Psoas muscle (tissue), 7 donors: ENCODE measurements at regions not wholly inside any gene's neighbourhood (a gene's known extent, or its start where the extent isn't known, plus 50 kb on each side); places are given as distances from the start of the nearest gene placed in this dataset.

Experiments used
- ATAC-seq, 4 donors: fragments of 200-7000 bp; cut with Tn5 transposase; one replicate each; pipeline ENCODE4 v1.9.1; 2020; ENCODE audit warnings: moderate library complexity in 3 of 4, mild to moderate bottlenecking in 2 of 4
- DNase-seq, 2 donors: peaks; one replicate each; pipeline ENCODE4 v3.0.0-alpha.2; 2020
- H3K27ac ChIP-seq: fragments of 200-600 bp; one replicate; pipeline ENCODE4 v1.8.0; 2022
- H3K27me3 ChIP-seq, 3 donors: fragments of 200-600 bp in 1 of 3; one replicate each; pipeline versions ENCODE4 v1.6.1 to v1.8.0; 2013 to 2022; ENCODE audit warnings: low read length in 2 of 3, mild to moderate bottlenecking in 2 of 3, moderate library complexity in 1 of 3; ENCODE audit not compliant: insufficient read depth in 3 of 3
- H3K36me3 ChIP-seq, 2 donors: fragments of 200-600 bp in 1 of 2; one replicate each; pipeline versions ENCODE4 v1.6.1 to v1.8.0; 2013 to 2022; ENCODE audit warnings: low read depth in 1 of 2, mild to moderate bottlenecking in 1 of 2, moderate library complexity in 1 of 2; ENCODE audit not compliant: insufficient read depth in 1 of 2
- H3K4me1 ChIP-seq: fragments of 200-600 bp; one replicate; pipeline ENCODE4 v1.8.0; 2022
- H3K4me3 ChIP-seq: fragments of 200-600 bp; one replicate; pipeline ENCODE4 v1.8.0; 2022; ENCODE audit warnings: mild to moderate bottlenecking
- H3K9me3 ChIP-seq: fragments of 200-600 bp; one replicate; pipeline ENCODE4 v1.8.0; 2022
- CTCF ChIP-seq: fragments of 200-600 bp; IDR thresholded peaks from one replicate; pipeline ENCODE4 v1.8.0; 2022; ENCODE audit warnings: antibody characterized with exemption
- WGBS, 3 donors: extraction: QIAGEN DNeasy Blood & Tissue Kit; methylation state at CpG; one replicate each; pipeline versions ENCODE4 v1.1.6 to v1.1.7; 2013; 5-methylcytosine and 5-hydroxymethylcytosine counted together
- intact Hi-C, 2 donors: fragments of 100-400 bp; cut with DNase I; formaldehyde crosslinking; loops; one replicate each; pipeline versions ENCODE4 v1.11.0 to v1.14.2; 2022
- donor health status: healthy with polysubstance abuse.
- donor health status: DM: no; HTN: no; CAD: no; lungs with moderate emphysema.
- donor health status: Bipolar disorder and iron deficiency.
- donor health status: healthy.
- donor health status: DM: yes; HTN: yes; CAD: no.
- donor health status: DM: no; HTN: no; CAD: no.
- donor health status: DM: yes; HTN: yes; CAD: no.

- no peaks in the 10 kb centered on the region for H3K9me3 ChIP-seq
- 58 to 62% (median 61%) methylated on average over 7 to 10 of the region's 10 CpGs for WGBS, 3 donors
- no peaks in the 10 kb centered on the region for H3K36me3 ChIP-seq
- no peak for TF ChIP-seq CTCF
- DNase-seq (no peak), ATAC-seq (no peak)
- peaks cover 0 to 2% (median 0%) of the 10 kb centered on the region in 3 donors for H3K27me3 ChIP-seq
- no peak overlapping the region for H3K4me3 ChIP-seq
- intact Hi-C loops: no loop called here
- no peaks in the 10 kb centered on the region for H3K4me1 ChIP-seq
- no peak overlapping the region for H3K27ac ChIP-seq
Measured at GRCh38 chr2:16330571-16330970, 335.1 kb downstream of the CYRIA start.

- Histone ChIP-seq H3K4me3 (no peak overlapping the region), H3K27ac (no peak overlapping the region), H3K36me3 (no peaks in the 10 kb centered on the region), H3K4me1 (no peaks in the 10 kb centered on the region), H3K27me3 (peaks cover 0 to 2% (median 0%) of the 10 kb centered on the region in 3 donors), H3K9me3 (no peaks in the 10 kb centered on the region)
- no peak for DNase-seq
- no peak for ATAC-seq
- WGBS, 3 donors: 79 to 86% (median 82%) methylated on average over 8 of the region's 8 CpGs
- TF ChIP-seq CTCF: no peak
- intact Hi-C loops: no loop called here
Measured at GRCh38 chr2:16330012-16330411, 335.6 kb downstream of the CYRIA start.

GRCh38 chr2:16329421-16329820, 336.2 kb downstream of the CYRIA start:
- intact Hi-C loops: loop anchor here in 1 of 2 donors (2.0 kb wide), 1 partner anchor 63 kb away; no protein-coding TSS in a partner anchor
- WGBS, 3 donors: 95 to 96% (median 95%) methylated on average over 7 of the region's 7 CpGs
- ATAC-seq (no peak), DNase-seq (no peak)
- no peak for TF ChIP-seq CTCF
- no peaks in the 10 kb centered on the region for H3K9me3 ChIP-seq
- no peak overlapping the region for H3K27ac ChIP-seq
- H3K4me1 ChIP-seq: no peaks in the 10 kb centered on the region
- H3K36me3 ChIP-seq: no peaks in the 10 kb centered on the region
- peaks cover 0 to 2% (median 0%) of the 10 kb centered on the region in 3 donors for H3K27me3 ChIP-seq
- no peak overlapping the region for H3K4me3 ChIP-seq

GRCh38 chr2:16328521-16329190, 337.0 kb downstream of the CYRIA start:
- intact Hi-C loops: loop anchor here in 1 of 2 donors (2.0 kb wide), 1 partner anchor 62 kb away; no protein-coding TSS in a partner anchor
- H3K27me3 ChIP-seq: peaks cover 0 to 2% (median 0%) of the 10 kb centered on the region in 3 donors
- no peak for TF ChIP-seq CTCF
- DNase-seq (no peak), ATAC-seq (no peak)
- H3K4me3 ChIP-seq: no peak overlapping the region
- H3K27ac ChIP-seq: no peak overlapping the region
- no peaks in the 10 kb centered on the region for H3K36me3 ChIP-seq
- no peaks in the 10 kb centered on the region for H3K9me3 ChIP-seq
- 92 to 97% (median 94%) methylated on average over 6 of the region's 6 CpGs for WGBS, 3 donors
- H3K4me1 ChIP-seq: no peaks in the 10 kb centered on the region

GRCh38 chr2:16327326-16327725, 338.3 kb downstream of the CYRIA start:
- WGBS, 3 donors: 83 to 86% (median 86%) methylated on average over 4 of the region's 4 CpGs
- Histone ChIP-seq H3K9me3 (no peaks in the 10 kb centered on the region), H3K27me3 (peaks cover 0 to 2% (median 0%) of the 10 kb centered on the region in 3 donors), H3K4me3 (no peak overlapping the region), H3K36me3 (no peaks in the 10 kb centered on the region), H3K4me1 (no peaks in the 10 kb centered on the region), H3K27ac (no peak overlapping the region)
- no peak for ATAC-seq
- intact Hi-C loops: no loop called here
- no peak for TF ChIP-seq CTCF
- DNase-seq: no peak
